ENCODE measurements at regions not wholly inside any gene's neighbourhood (a gene's known extent, or its start where the extent isn't known, plus 50 kb on each side); places are given as distances from the start of the nearest gene placed in this dataset.
"Not testable (repeated sequence)": the region's sequence is repeated elsewhere in the genome, so short reads cannot be mapped to it uniquely, and the experiment has no call there.

- 100% methylated on average over 4 of the region's 4 CpGs for WGBS (ENCODE audit: insufficient coverage)
- Histone ChIP-seq H3K4me1 (ENCODE audit: control extremely low read depth in 1 of 4, control insufficient read depth in 4 of 4, insufficient read depth in 4 of 4, low read length in 3 of 4) (no peaks in the 10 kb centered on the region), H3K27me3 (replicated peaks in 2 of 5; ENCODE audit: control insufficient read depth in 4 of 5, insufficient read depth in 5 of 5, low read length in 4 of 5) (no peaks in the 10 kb centered on the region), H3K9me3 (ENCODE audit: control extremely low read depth in 1 of 5, control insufficient read depth in 4 of 5, insufficient read depth in 2 of 5, low read depth in 1 of 5, low read length in 4 of 5) (no peaks in the 10 kb centered on the region), H3K27ac (ENCODE audit: insufficient read depth in 1 of 2, low read depth in 1 of 2, low read length in 2 of 2, poor library complexity in 1 of 2, severe bottlenecking in 2 of 2) (no peak overlapping the region), H3K4me3 (ENCODE audit: control insufficient read depth in 1 of 7, extremely low read depth in 1 of 7, insufficient read depth in 4 of 7, low read depth in 2 of 7, low read length in 6 of 7) (no peak overlapping the region), H3K36me3 (ENCODE audit: control insufficient read depth in 4 of 4, insufficient read depth in 4 of 4, low read length in 3 of 4) (no peaks in the 10 kb centered on the region)
- ChIA-PET POLR2A (no interaction called here), CTCF (no interaction called here)
- no peak for DNase-seq
Observed at GRCh38 chr7:79524048-79524447, 70.6 kb upstream of the MAGI2 start.

GRCh38 chr7:79523436-79523835 lies 70.0 kb upstream of the MAGI2 start:
- WGBS (ENCODE audit: insufficient coverage): no CpG with 5 or more reads among the region's 1 CpG
- POLR2A ChIA-PET: no interaction called here

GRCh38 chr7:79520543-79520942 lies 67.1 kb upstream of the MAGI2 start:
- H3K9me3 ChIP-seq (ENCODE audit: control extremely low read depth in 1 of 5, control insufficient read depth in 4 of 5, insufficient read depth in 2 of 5, low read depth in 1 of 5, low read length in 4 of 5): no peaks in the 10 kb centered on the region
- no peaks in the 10 kb centered on the region for H3K4me1 ChIP-seq (ENCODE audit: control extremely low read depth in 1 of 4, control insufficient read depth in 4 of 4, insufficient read depth in 4 of 4, low read length in 3 of 4)
- 100% methylated on average over 1 of the region's 1 CpG for WGBS (ENCODE audit: insufficient coverage)
- no peaks in the 10 kb centered on the region for H3K27me3 ChIP-seq (replicated peaks in 2 of 5; ENCODE audit: control insufficient read depth in 4 of 5, insufficient read depth in 5 of 5, low read length in 4 of 5)
- H3K4me3 ChIP-seq (ENCODE audit: control insufficient read depth in 1 of 7, extremely low read depth in 1 of 7, insufficient read depth in 4 of 7, low read depth in 2 of 7, low read length in 6 of 7): no peak overlapping the region
- no peak for DNase-seq
- H3K36me3 ChIP-seq (ENCODE audit: control insufficient read depth in 4 of 4, insufficient read depth in 4 of 4, low read length in 3 of 4): no peaks in the 10 kb centered on the region
- H3K27ac ChIP-seq (ENCODE audit: insufficient read depth in 1 of 2, low read depth in 1 of 2, low read length in 2 of 2, poor library complexity in 1 of 2, severe bottlenecking in 2 of 2): no peak overlapping the region
- ChIA-PET POLR2A (no interaction called here), CTCF (no interaction called here)

More at GRCh38 chr7:79523436-79523835, 70.0 kb upstream of the MAGI2 start:
- CTCF ChIA-PET: no interaction called here
- Histone ChIP-seq H3K4me3 (ENCODE audit: control insufficient read depth in 1 of 7, extremely low read depth in 1 of 7, insufficient read depth in 4 of 7, low read depth in 2 of 7, low read length in 6 of 7) (no peak overlapping the region), H3K36me3 (ENCODE audit: control insufficient read depth in 4 of 4, insufficient read depth in 4 of 4, low read length in 3 of 4) (no peaks in the 10 kb centered on the region), H3K27me3 (replicated peaks in 2 of 5; ENCODE audit: control insufficient read depth in 4 of 5, insufficient read depth in 5 of 5, low read length in 4 of 5) (no peaks in the 10 kb centered on the region), H3K4me1 (ENCODE audit: control extremely low read depth in 1 of 4, control insufficient read depth in 4 of 4, insufficient read depth in 4 of 4, low read length in 3 of 4) (no peaks in the 10 kb centered on the region), H3K9me3 (ENCODE audit: control extremely low read depth in 1 of 5, control insufficient read depth in 4 of 5, insufficient read depth in 2 of 5, low read depth in 1 of 5, low read length in 4 of 5) (no peaks in the 10 kb centered on the region), H3K27ac (ENCODE audit: insufficient read depth in 1 of 2, low read depth in 1 of 2, low read length in 2 of 2, poor library complexity in 1 of 2, severe bottlenecking in 2 of 2) (no peak overlapping the region)
- DNase-seq: no peak

- CTCF ChIA-PET: no interaction called here
- no peaks in the 10 kb centered on the region for H3K9me3 ChIP-seq (ENCODE audit: control extremely low read depth in 1 of 5, control insufficient read depth in 4 of 5, insufficient read depth in 2 of 5, low read depth in 1 of 5, low read length in 4 of 5)
- WGBS (ENCODE audit: insufficient coverage): 100% methylated on average over 2 of the region's 3 CpGs
- H3K36me3 ChIP-seq (ENCODE audit: control insufficient read depth in 4 of 4, insufficient read depth in 4 of 4, low read length in 3 of 4): no peaks in the 10 kb centered on the region
- H3K4me1 ChIP-seq (ENCODE audit: control extremely low read depth in 1 of 4, control insufficient read depth in 4 of 4, insufficient read depth in 4 of 4, low read length in 3 of 4): no peaks in the 10 kb centered on the region
- H3K4me3 ChIP-seq (ENCODE audit: control insufficient read depth in 1 of 7, extremely low read depth in 1 of 7, insufficient read depth in 4 of 7, low read depth in 2 of 7, low read length in 6 of 7): no peak overlapping the region
- no peak overlapping the region for H3K27ac ChIP-seq (ENCODE audit: insufficient read depth in 1 of 2, low read depth in 1 of 2, low read length in 2 of 2, poor library complexity in 1 of 2, severe bottlenecking in 2 of 2)
- H3K27me3 ChIP-seq (replicated peaks in 2 of 5; ENCODE audit: control insufficient read depth in 4 of 5, insufficient read depth in 5 of 5, low read length in 4 of 5): no peaks in the 10 kb centered on the region
- POLR2A ChIA-PET: no interaction called here
- no peak for DNase-seq
Observed at GRCh38 chr7:79515358-79515757, 61.9 kb upstream of the MAGI2 start.

- H3K9me3 ChIP-seq (ENCODE audit: control extremely low read depth in 1 of 5, control insufficient read depth in 4 of 5, insufficient read depth in 2 of 5, low read depth in 1 of 5, low read length in 4 of 5): no peaks in the 10 kb centered on the region
- H3K27me3 ChIP-seq (replicated peaks in 2 of 5; ENCODE audit: control insufficient read depth in 4 of 5, insufficient read depth in 5 of 5, low read length in 4 of 5): no peaks in the 10 kb centered on the region
- no peak overlapping the region for H3K4me3 ChIP-seq (ENCODE audit: control insufficient read depth in 1 of 7, extremely low read depth in 1 of 7, insufficient read depth in 4 of 7, low read depth in 2 of 7, low read length in 6 of 7)
- ChIA-PET POLR2A (no interaction called here), CTCF (no interaction called here)
- no peaks in the 10 kb centered on the region for H3K4me1 ChIP-seq (ENCODE audit: control extremely low read depth in 1 of 4, control insufficient read depth in 4 of 4, insufficient read depth in 4 of 4, low read length in 3 of 4)
- DNase-seq: no peak
- WGBS (ENCODE audit: insufficient coverage): 94% methylated on average over 2 of the region's 2 CpGs
- H3K36me3 ChIP-seq (ENCODE audit: control insufficient read depth in 4 of 4, insufficient read depth in 4 of 4, low read length in 3 of 4): no peaks in the 10 kb centered on the region
- H3K27ac ChIP-seq (ENCODE audit: insufficient read depth in 1 of 2, low read depth in 1 of 2, low read length in 2 of 2, poor library complexity in 1 of 2, severe bottlenecking in 2 of 2): no peak overlapping the region
Observed at GRCh38 chr7:79513261-79513660, 59.8 kb upstream of the MAGI2 start.

GRCh38 chr7:79512261-79512660 lies 58.8 kb upstream of the MAGI2 start:
- Histone ChIP-seq H3K27me3 (replicated peaks in 2 of 5; ENCODE audit: control insufficient read depth in 4 of 5, insufficient read depth in 5 of 5, low read length in 4 of 5) (no peaks in the 10 kb centered on the region), H3K9me3 (ENCODE audit: control extremely low read depth in 1 of 5, control insufficient read depth in 4 of 5, insufficient read depth in 2 of 5, low read depth in 1 of 5, low read length in 4 of 5) (no peaks in the 10 kb centered on the region), H3K27ac (ENCODE audit: insufficient read depth in 1 of 2, low read depth in 1 of 2, low read length in 2 of 2, poor library complexity in 1 of 2, severe bottlenecking in 2 of 2) (no peak overlapping the region), H3K36me3 (ENCODE audit: control insufficient read depth in 4 of 4, insufficient read depth in 4 of 4, low read length in 3 of 4) (no peaks in the 10 kb centered on the region), H3K4me3 (ENCODE audit: control insufficient read depth in 1 of 7, extremely low read depth in 1 of 7, insufficient read depth in 4 of 7, low read depth in 2 of 7, low read length in 6 of 7) (no peak overlapping the region), H3K4me1 (ENCODE audit: control extremely low read depth in 1 of 4, control insufficient read depth in 4 of 4, insufficient read depth in 4 of 4, low read length in 3 of 4) (no peaks in the 10 kb centered on the region)
- no peak for DNase-seq
- ChIA-PET CTCF (no interaction called here), POLR2A (no interaction called here)
- WGBS (ENCODE audit: insufficient coverage): 100% methylated on average over 1 of the region's 3 CpGs

GRCh38 chr7:79511056-79511455 lies 57.6 kb upstream of the MAGI2 start:
- POLR2A ChIA-PET: interaction anchor here (0.6 kb wide), 1 partner anchor 916 kb away, joined by 3 read pairs; no protein-coding TSS in a partner anchor

More at GRCh38 chr7:79511056-79511455, 57.6 kb upstream of the MAGI2 start:
- H3K27ac ChIP-seq (ENCODE audit: insufficient read depth in 1 of 2, low read depth in 1 of 2, low read length in 2 of 2, poor library complexity in 1 of 2, severe bottlenecking in 2 of 2); H3K4me1 ChIP-seq (ENCODE audit: control extremely low read depth in 1 of 4, control insufficient read depth in 4 of 4, insufficient read depth in 4 of 4, low read length in 3 of 4); H3K36me3 ChIP-seq (ENCODE audit: control insufficient read depth in 4 of 4, insufficient read depth in 4 of 4, low read length in 3 of 4); CTCF ChIA-PET; DNase-seq; H3K27me3 ChIP-seq (replicated peaks in 2 of 5; ENCODE audit: control insufficient read depth in 4 of 5, insufficient read depth in 5 of 5, low read length in 4 of 5); H3K9me3 ChIP-seq (ENCODE audit: control extremely low read depth in 1 of 5, control insufficient read depth in 4 of 5, insufficient read depth in 2 of 5, low read depth in 1 of 5, low read length in 4 of 5); H3K4me3 ChIP-seq (ENCODE audit: control insufficient read depth in 1 of 7, extremely low read depth in 1 of 7, insufficient read depth in 4 of 7, low read depth in 2 of 7, low read length in 6 of 7): not testable (repeated sequence)
- WGBS (ENCODE audit: insufficient coverage): 100% methylated on average over 1 of the region's 1 CpG

Data from common myeloid progenitor, CD34-positive (primary cell).